NCI-H345 (cell line): ENCODE measurements at regions not wholly inside any gene's neighbourhood (a gene's known extent, or its start where the extent isn't known, plus 50 kb on each side); places are given as distances from the start of the nearest gene placed in this dataset.
A peak's percentile ranks its signal among the peaks of the same experiment; 100 is the strongest.

Experiments
- DNase-seq: peaks from one replicate; lab custom pipeline; 2025; lab: John Stamatoyannopoulos, UW

GRCh38 chr4:149928507-149928906 is 112.9 kb upstream of the IQCM start:
- DNase-seq, result no peak

- DNase-seq, result no peak
Observed at GRCh38 chr4:149931431-149931830, 115.8 kb upstream of the IQCM start.

GRCh38 chr4:149932188-149932587 is 116.5 kb upstream of the IQCM start:
- no peak for DNase-seq

GRCh38 chr4:149933120-149933519 is 117.5 kb upstream of the IQCM start:
- no peak for DNase-seq

GRCh38 chr4:149933883-149934282 is 118.2 kb upstream of the IQCM start:
- no peak for DNase-seq

- no peak for DNase-seq
Observed at GRCh38 chr4:149949381-149949780, 128.9 kb upstream of the DCLK2 start.

- DNase-seq, result peak; percentile 1
Observed at GRCh38 chr4:149951152-149951900, 126.9 kb upstream of the DCLK2 start.

- no peak for DNase-seq
Observed at GRCh38 chr4:149952101-149952500, 126.1 kb upstream of the DCLK2 start.

GRCh38 chr4:149952716-149953115 is 125.5 kb upstream of the DCLK2 start:
- DNase-seq, result no peak

GRCh38 chr4:149955780-149956390 is 122.4 kb upstream of the DCLK2 start:
- no peak for DNase-seq

GRCh38 chr4:149956678-149957077 is 121.6 kb upstream of the DCLK2 start:
- DNase-seq, result no peak

GRCh38 chr4:149961876-149962597 is 116.2 kb upstream of the DCLK2 start:
- DNase-seq, result no peak

- no peak for DNase-seq
Observed at GRCh38 chr4:149964001-149964796, 114.0 kb upstream of the DCLK2 start.

GRCh38 chr4:149965206-149965605 is 113.0 kb upstream of the DCLK2 start:
- no peak for DNase-seq

- no peak for DNase-seq
Observed at GRCh38 chr4:149972407-149972806, 105.8 kb upstream of the DCLK2 start.

GRCh38 chr4:149973181-149973580 is 105.1 kb upstream of the DCLK2 start:
- no peak for DNase-seq

- DNase-seq, result no peak
Observed at GRCh38 chr4:149975172-149975571, 103.1 kb upstream of the DCLK2 start.

- no peak for DNase-seq
Observed at GRCh38 chr4:149980121-149980682, 98.0 kb upstream of the DCLK2 start.

GRCh38 chr4:149980941-149981340 is 97.3 kb upstream of the DCLK2 start:
- peak; percentile 30 for DNase-seq

GRCh38 chr4:149983401-149983800 is 94.8 kb upstream of the DCLK2 start:
- DNase-seq, result no peak

- DNase-seq, result no peak
Observed at GRCh38 chr4:149983931-149984330, 94.3 kb upstream of the DCLK2 start.

GRCh38 chr4:149985981-149986380 is 92.3 kb upstream of the DCLK2 start:
- DNase-seq, result no peak
